CD4-positive, alpha-beta T cell (primary cell): ENCODE measurements at regions not wholly inside any gene's neighbourhood (a gene's known extent, or its start where the extent isn't known, plus 50 kb on each side); places are given as distances from the start of the nearest gene placed in this dataset.
A peak's percentile ranks its signal among the peaks of the same experiment; 100 is the strongest.
"Not testable (repeated sequence)": the region's sequence is repeated elsewhere in the genome, so short reads cannot be mapped to it uniquely, and the experiment has no call there.

ENCODE experiments used
- ATAC-seq: fragments of 200-7000 bp; cut with Tn5 transposase; one replicate; pipeline ENCODE4 v1.10.0; 2022; ENCODE audit warnings: mild to moderate bottlenecking; ENCODE audit not compliant: poor library complexity
- CTCF ChIA-PET: fragments of 350-600 bp; sonication (Branson Sonifier 250); formaldehyde crosslinking; loops from one replicate; lab custom pipeline; 2021; ENCODE audit warnings: antibody characterized with exemption, inconsistent platforms; lab: Charles Lee
- POLR2A ChIA-PET: fragments of 350-600 bp; sonication (Branson Sonifier 250); formaldehyde crosslinking; loops from one replicate; lab custom pipeline; 2021; ENCODE audit warnings: antibody characterized with exemption, inconsistent platforms; lab: Charles Lee
- DNase-seq, 14 experiments: peaks; one replicate each; pipeline ENCODE4 v3.0.0-alpha.2; 2013 to 2020; ENCODE audit warnings: mixed read lengths in 2 of 14
- H3K27ac ChIP-seq, 2 donors: one replicate each; pipeline versions ENCODE4 v1.5.1 to v1.7.0; 2013; ENCODE audit warnings: low read length in 2 of 2, low read depth in 1 of 2, mild to moderate bottlenecking in 1 of 2
- H3K27me3 ChIP-seq, 2 experiments: 1 replicate in 1 of 2; 2 replicates in 1 of 2; pipeline versions ENCODE4 v1.6.1 to v1.7.0; 2013; ENCODE audit warnings: low read length in 2 of 2, control low read depth in 1 of 2, mild to moderate bottlenecking in 1 of 2, moderate library complexity in 1 of 2; ENCODE audit not compliant: insufficient read depth in 2 of 2, control insufficient read depth in 1 of 2
- H3K36me3 ChIP-seq: one replicate; pipeline ENCODE4 v1.6.1; 2013; ENCODE audit warnings: low read length, control low read depth; ENCODE audit not compliant: insufficient read depth
- H3K4me1 ChIP-seq: one replicate; pipeline ENCODE4 v1.6.1; 2013; ENCODE audit warnings: low read length, control low read depth; ENCODE audit not compliant: insufficient read depth
- H3K4me3 ChIP-seq: one replicate; pipeline ENCODE4 v1.5.1; 2013; ENCODE audit warnings: mild to moderate bottlenecking, low read length, moderate library complexity
- H3K9me3 ChIP-seq, 2 experiments: 1 replicate in 1 of 2; 2 replicates in 1 of 2; pipeline versions ENCODE4 v1.6.1 to v1.7.0; 2013; ENCODE audit warnings: low read length in 2 of 2, mild to moderate bottlenecking in 2 of 2, control low read depth in 1 of 2, moderate library complexity in 1 of 2; ENCODE audit not compliant: control insufficient read depth in 1 of 2, insufficient read depth in 1 of 2
- H3K27ac Mint-ChIP-seq: one replicate; pipeline ENCODE4 v1.8.0; 2020; ENCODE audit warnings: mixed read lengths
- H3K27me3 Mint-ChIP-seq: one replicate; pipeline ENCODE4 v1.8.0; 2021; ENCODE audit warnings: mixed read lengths
- H3K36me3 Mint-ChIP-seq: one replicate; pipeline ENCODE4 v1.8.0; 2021; ENCODE audit warnings: low read depth, mixed read lengths
- H3K4me1 Mint-ChIP-seq: one replicate; pipeline ENCODE4 v1.8.0; 2021; ENCODE audit warnings: low read depth, mixed read lengths
- H3K4me3 Mint-ChIP-seq: one replicate; pipeline ENCODE4 v1.8.0; 2020; ENCODE audit warnings: mild to moderate bottlenecking, mixed read lengths
- H3K9me3 Mint-ChIP-seq: one replicate; pipeline ENCODE4 v1.8.0; 2020; ENCODE audit warnings: mixed read lengths
- CTCF ChIP-seq: fragments of 200-600 bp; IDR thresholded peaks from one replicate; pipeline ENCODE4 v1.8.0; 2022; ENCODE audit warnings: antibody characterized with exemption, mild to moderate bottlenecking
- intact Hi-C, 2 experiments: fragments of 100-400 bp; cut with DNase I in 1 of 2; cut with micrococcal nuclease in 1 of 2; formaldehyde crosslinking; loops; one replicate each; pipeline versions ENCODE4 v1.15.1 to v1.9.0; 2023 to 2025; cut with DNase I, micrococcal nuclease

GRCh38 chr2:230627806-230628724 is 84.6 kb upstream of the CAB39 start:
- Mint-ChIP-seq H3K27me3 (no peaks in the 10 kb centered on the region), H3K9me3 (no peaks in the 10 kb centered on the region), H3K27ac (peak overlapping the region; percentile 0), H3K4me1 (peaks cover 13% of the 10 kb centered on the region), H3K4me3 (peak overlapping the region; percentile 4), H3K36me3 (no peaks in the 10 kb centered on the region)
- ATAC-seq (peak; percentile 91), DNase-seq (no peak)
- Histone ChIP-seq H3K27me3 (no peaks in the 10 kb centered on the region), H3K36me3 (no peaks in the 10 kb centered on the region), H3K27ac (no peak overlapping the region), H3K9me3 (no peaks in the 10 kb centered on the region), H3K4me3 (no peak overlapping the region), H3K4me1 (peaks cover 6% of the 10 kb centered on the region)
- TF ChIP-seq CTCF, result no peak
- ChIA-PET CTCF (no interaction called here), POLR2A (interaction anchor here (0.7 to 1.3 kb wide), 2 partner anchors 16 to 489 kb away, joined by 4 read pairs; no protein-coding TSS in a partner anchor)
- intact Hi-C loops, result no loop called here

- no peaks in the 10 kb centered on the region for H3K27me3 Mint-ChIP-seq
- POLR2A ChIA-PET, result interaction anchor here (0.6 kb wide), 1 partner anchor 76 kb away, joined by 3 read pairs; no protein-coding TSS in a partner anchor
Measured at GRCh38 chr2:230631470-230631869, 81.2 kb upstream of the CAB39 start.

GRCh38 chr2:230634146-230634545 is 78.5 kb upstream of the CAB39 start:
- Mint-ChIP-seq H3K36me3 (no peaks in the 10 kb centered on the region), H3K9me3 (no peaks in the 10 kb centered on the region), H3K4me3 (no peak overlapping the region), H3K27ac (no peak overlapping the region), H3K4me1 (peaks cover 8% of the 10 kb centered on the region), H3K27me3 (no peaks in the 10 kb centered on the region)
- Histone ChIP-seq H3K27me3 (no peaks in the 10 kb centered on the region), H3K36me3 (no peaks in the 10 kb centered on the region), H3K4me1 (peaks cover 4% of the 10 kb centered on the region), H3K9me3 (no peaks in the 10 kb centered on the region), H3K27ac (no peak overlapping the region), H3K4me3 (no peak overlapping the region)
- no peak for TF ChIP-seq CTCF
- DNase-seq (no peak), ATAC-seq (no peak)
- ChIA-PET CTCF (no interaction called here), POLR2A (interaction anchor here (1.0 kb wide), 1 partner anchor 10 kb away, joined by 4 read pairs; no protein-coding TSS in a partner anchor)
- intact Hi-C loops, result no loop called here

More at GRCh38 chr2:230631470-230631869, 81.2 kb upstream of the CAB39 start:
- DNase-seq, result no peak
- CTCF ChIA-PET, result no interaction called here
- Histone ChIP-seq H3K27ac (no peak overlapping the region), H3K4me3 (no peak overlapping the region), H3K9me3 (no peaks in the 10 kb centered on the region), H3K4me1 (peaks cover 6% of the 10 kb centered on the region), H3K36me3 (no peaks in the 10 kb centered on the region), H3K27me3 (no peaks in the 10 kb centered on the region)
- H3K27ac Mint-ChIP-seq, result no peak overlapping the region
- intact Hi-C loops, result no loop called here
- H3K36me3 Mint-ChIP-seq, result no peaks in the 10 kb centered on the region
- no peaks in the 10 kb centered on the region for H3K9me3 Mint-ChIP-seq
- H3K4me3 Mint-ChIP-seq, result no peak overlapping the region
- H3K4me1 Mint-ChIP-seq, result peaks cover 13% of the 10 kb centered on the region
- no peak for ATAC-seq
- no peak for TF ChIP-seq CTCF

GRCh38 chr2:230634721-230635313 is 77.8 kb upstream of the CAB39 start:
- H3K27me3 ChIP-seq, H3K9me3 Mint-ChIP-seq, H3K36me3 ChIP-seq, DNase-seq, intact Hi-C loops, ATAC-seq, POLR2A ChIA-PET, H3K27ac ChIP-seq, H3K4me3 Mint-ChIP-seq, H3K27ac Mint-ChIP-seq, H3K4me1 ChIP-seq, H3K36me3 Mint-ChIP-seq, H3K4me3 ChIP-seq, H3K27me3 Mint-ChIP-seq, H3K4me1 Mint-ChIP-seq, H3K9me3 ChIP-seq: not testable (repeated sequence)
- CTCF ChIA-PET, result interaction anchor here (1.0 kb wide), 1 partner anchor 127 kb away, joined by 5 read pairs; no protein-coding TSS in a partner anchor
